Stomach (tissue), 8 donors: ENCODE measurements at regions not wholly inside any gene's neighbourhood (a gene's known extent, or its start where the extent isn't known, plus 50 kb on each side); places are given as distances from the start of the nearest gene placed in this dataset.
A peak's percentile ranks its signal among the peaks of the same experiment; 100 is the strongest.

Source experiments
- DNase-seq, 2 donors: peaks; one replicate each; pipeline versions ENCODE4 v3.0.0 to v3.0.0-alpha.2; 2013 to 2019
- H3K27ac ChIP-seq, 5 donors: fragments of 200-600 bp in 4 of 5; sonication (generic) in 4 of 5; one replicate each; pipeline ENCODE4 v1.5.1; 2013 to 2019; ENCODE audit warnings: mild to moderate bottlenecking in 1 of 5, moderate library complexity in 1 of 5
- H3K27me3 ChIP-seq, 3 donors: fragments of 200-600 bp; sonication (generic); one replicate each; pipeline ENCODE4 v1.5.1; 2017 to 2019; ENCODE audit warnings: mixed run types in 1 of 3
- H3K36me3 ChIP-seq, 4 donors: fragments of 200-600 bp; sonication (generic); 1 replicate in 3 of 4; 2 replicates in 1 of 4; pipeline ENCODE4 v1.5.1; 2016 to 2019
- H3K4me1 ChIP-seq, 4 donors: fragments of 200-600 bp; sonication (generic); one replicate each; pipeline ENCODE4 v1.5.1; 2016 to 2019
- H3K4me3 ChIP-seq, 4 donors: fragments of 200-600 bp; sonication (generic) in 3 of 4; one replicate each; pipeline ENCODE4 v1.5.1; 2016 to 2019; ENCODE audit warnings: mild to moderate bottlenecking in 1 of 4
- H3K9me3 ChIP-seq, 4 donors: fragments of 200-600 bp; sonication (generic); one replicate each; pipeline ENCODE4 v1.5.1; 2016 to 2019
- CTCF ChIP-seq, 7 experiments: fragments of 450-650 bp in 4 of 7; fragments of 200-600 bp in 3 of 7; sonication (generic) in 3 of 7; IDR thresholded peaks; one replicate each; pipeline ENCODE4 v1.5.1; 2016 to 2019; ENCODE audit warnings: antibody characterized with exemption in 7 of 7, control low read depth in 2 of 7, mild to moderate bottlenecking in 1 of 7
- EP300 ChIP-seq: sonication (generic); formaldehyde crosslinking; IDR thresholded peaks from one replicate; pipeline ENCODE4 v1.6.1; 2017; ENCODE audit warnings: antibody characterized with exemption
- POLR2A ChIP-seq, 4 donors: fragments of 450-650 bp; IDR thresholded peaks; one replicate each; pipeline ENCODE4 v1.6.1; 2016; ENCODE audit warnings: antibody characterized with exemption in 4 of 4, control low read depth in 2 of 4, mild to moderate bottlenecking in 1 of 4, moderate library complexity in 1 of 4
- POLR2AphosphoS5 ChIP-seq, 3 donors: sonication (generic); formaldehyde crosslinking; IDR thresholded peaks; one replicate each; pipeline ENCODE4 v1.6.1; 2016; ENCODE audit warnings: antibody characterized with exemption in 3 of 3
- WGBS, 5 donors: extraction: QIAGEN DNeasy Blood & Tissue Kit in 3 of 5; methylation state at CpG; one replicate each; pipeline versions ENCODE4 v1.1.5 to v1.1.7; 2013 to 2018; 5-methylcytosine and 5-hydroxymethylcytosine counted together
- intact Hi-C: fragments of 100-400 bp; cut with DNase I; formaldehyde crosslinking; loops from one replicate; pipeline ENCODE4 v1.15.1; 2023; ENCODE audit warnings: low total_unique reads
- donor health status: healthy with polysubstance abuse.
- donor health status: Bipolar disorder and iron deficiency.
- donor health status: healthy.

GRCh38 chr16:55971447-55971846 is 96.3 kb upstream of the CES5A start:
- DNase-seq = no peak
- Histone ChIP-seq H3K27me3 (no peaks in the 10 kb centered on the region), H3K4me1 (no peaks in the 10 kb centered on the region), H3K27ac (no peak overlapping the region), H3K4me3 (no peak overlapping the region), H3K36me3 (no peaks in the 10 kb centered on the region), H3K9me3 (no peaks in the 10 kb centered on the region)
- TF ChIP-seq POLR2A (IDR thresholded peaks at IDR 0.05) (no peak), POLR2AphosphoS5 (IDR thresholded peaks at IDR 0.05) (no peak), CTCF (IDR thresholded peaks at IDR 0.05) (no peak)
- intact Hi-C loops = no loop called here
- 62 to 74% (median 68%) methylated on average over 5 of the region's 5 CpGs for WGBS, 5 donors

GRCh38 chr16:55968221-55968620 is 93.0 kb upstream of the CES5A start:
- TF ChIP-seq POLR2A (IDR thresholded peaks at IDR 0.05) = no peak
- no peak for TF ChIP-seq CTCF (IDR thresholded peaks at IDR 0.05)
- TF ChIP-seq EP300 = no peak
- TF ChIP-seq POLR2AphosphoS5 (IDR thresholded peaks at IDR 0.05) = no peak
- no peak for DNase-seq
- Histone ChIP-seq H3K4me1 (peaks cover 0 to 4% (median 0%) of the 10 kb centered on the region in 4 donors), H3K4me3 (no peak overlapping the region), H3K36me3 (no peaks in the 10 kb centered on the region), H3K9me3 (no peaks in the 10 kb centered on the region), H3K27me3 (no peaks in the 10 kb centered on the region), H3K27ac (no peak overlapping the region)
- 48 to 61% (median 57%) methylated on average over 5 of the region's 5 CpGs for WGBS, 5 donors
- intact Hi-C loops = no loop called here

GRCh38 chr16:55964923-55965475 is 89.8 kb upstream of the CES5A start:
- intact Hi-C loops = no loop called here
- Histone ChIP-seq H3K4me1 (peaks cover 0 to 4% (median 0%) of the 10 kb centered on the region in 4 donors), H3K4me3 (no peak overlapping the region), H3K36me3 (no peaks in the 10 kb centered on the region), H3K27me3 (no peaks in the 10 kb centered on the region), H3K27ac (no peak overlapping the region), H3K9me3 (peaks cover 0 to 10% (median 3%) of the 10 kb centered on the region in 4 donors)
- DNase-seq = no peak
- no peak for TF ChIP-seq CTCF (IDR thresholded peaks at IDR 0.05)
- TF ChIP-seq POLR2AphosphoS5 (IDR thresholded peaks at IDR 0.05) = no peak
- no peak for TF ChIP-seq POLR2A (IDR thresholded peaks at IDR 0.05)
- TF ChIP-seq EP300 = no peak
- WGBS, 5 donors = 56 to 69% (median 67%) methylated on average over 4 of the region's 4 CpGs

GRCh38 chr16:55955845-55956244 is 80.7 kb upstream of the CES5A start:
- peaks cover 0 to 10% (median 0%) of the 10 kb centered on the region in 4 donors for H3K9me3 ChIP-seq
- no peaks in the 10 kb centered on the region for H3K27me3 ChIP-seq
- H3K4me3 ChIP-seq = no peak overlapping the region
- WGBS, 5 donors = 24 to 65% (median 59%) methylated on average over 5 of the region's 5 CpGs
- peak in 1 of 2 donors; percentile 21 for DNase-seq
- no peaks in the 10 kb centered on the region for H3K36me3 ChIP-seq
- intact Hi-C loops = no loop called here
- H3K27ac ChIP-seq = no peak overlapping the region
- H3K4me1 ChIP-seq = no peaks in the 10 kb centered on the region
- TF ChIP-seq POLR2A (IDR thresholded peaks at IDR 0.05) (no peak), EP300 (no peak), POLR2AphosphoS5 (IDR thresholded peaks at IDR 0.05) (no peak), CTCF (IDR thresholded peaks at IDR 0.05) (no peak)
